Activated T-cell treated with anti-CD3 and anti-CD28 coated beads for 4 hours (primary cell): ENCODE measurements at regions not wholly inside any gene's neighbourhood (a gene's known extent, or its start where the extent isn't known, plus 50 kb on each side); places are given as distances from the start of the nearest gene placed in this dataset.

Source experiments
- DNase-seq: peaks from one replicate; pipeline ENCODE4 v3.0.0-alpha.2; 2020

- DNase-seq, result no peak
Measured at GRCh38 chr14:66381755-66382154, 104.4 kb upstream of the CCDC196 start.

DNA sequence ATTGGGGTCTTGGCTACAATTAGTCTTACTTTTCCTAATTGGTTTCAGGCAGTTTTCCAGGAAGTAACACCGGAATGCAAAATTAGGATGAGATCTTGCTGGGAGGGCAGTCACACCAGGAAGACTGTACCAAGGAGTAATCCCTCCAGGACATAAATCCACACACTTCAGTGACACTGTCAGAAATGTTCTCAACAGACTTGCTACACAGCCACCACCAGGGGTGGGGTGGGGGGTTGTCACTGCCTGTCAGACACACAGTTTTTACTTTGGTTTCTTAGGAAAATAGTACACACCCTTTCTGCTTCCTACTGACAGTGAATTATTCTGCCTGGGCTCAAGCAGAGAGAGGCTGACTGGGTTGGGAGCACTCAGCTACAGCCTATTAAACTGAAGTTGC is 102.9 kb upstream of the CCDC196 start:
- no peak for DNase-seq

- no peak for DNase-seq
Measured at GRCh38 chr14:66383771-66384170, 102.4 kb upstream of the CCDC196 start.

- DNase-seq, result no peak
Measured at GRCh38 chr14:66388516-66388915, 97.7 kb upstream of the CCDC196 start.

DNA sequence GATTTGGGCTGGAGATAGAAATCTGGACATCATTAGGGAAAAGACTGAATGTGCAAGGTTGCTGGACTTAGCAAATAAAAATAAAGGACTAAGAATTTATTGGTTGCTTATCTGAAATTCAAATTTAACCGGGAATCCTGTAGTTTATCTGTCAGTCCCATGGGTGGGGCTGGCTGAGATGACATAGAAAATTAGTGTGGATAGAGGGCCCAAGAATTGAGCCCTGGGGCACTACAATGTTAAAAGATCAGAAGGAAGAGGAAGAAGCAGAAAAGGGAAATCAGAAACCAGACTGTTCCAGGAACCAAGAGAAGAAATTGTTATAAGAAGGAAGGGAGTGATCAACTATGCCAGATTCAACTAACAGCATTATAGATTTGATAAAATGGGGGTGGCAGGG is 96.7 kb upstream of the CCDC196 start:
- no peak for DNase-seq

DNA sequence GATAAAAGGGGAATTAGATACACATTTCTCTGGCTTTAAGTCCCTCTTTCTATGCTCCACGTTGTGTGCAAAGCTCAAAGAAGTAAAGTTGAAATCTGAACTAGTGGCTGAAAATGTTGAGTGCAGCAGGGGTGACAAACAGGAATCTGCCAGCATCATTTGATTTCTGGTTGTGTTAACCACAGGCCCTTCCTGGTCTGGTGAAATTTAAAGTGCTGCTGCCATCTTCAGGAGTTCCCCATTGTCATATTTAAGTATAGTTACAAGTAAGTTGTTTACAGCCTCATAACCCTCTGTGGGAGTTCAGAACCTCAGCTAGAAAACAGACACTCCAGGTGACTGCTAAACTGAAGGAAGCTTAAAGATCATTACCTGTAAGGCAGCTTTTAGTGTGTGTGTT is 90.9 kb upstream of the CCDC196 start:
- no peak for DNase-seq

GRCh38 chr14:66396164-66396563 is 90.0 kb upstream of the CCDC196 start:
- DNase-seq, result no peak

GRCh38 chr14:66398437-66398836 is 87.7 kb upstream of the CCDC196 start:
- no peak for DNase-seq

- no peak for DNase-seq
Measured at GRCh38 chr14:66401449-66402095, 84.6 kb upstream of the CCDC196 start.

DNA sequence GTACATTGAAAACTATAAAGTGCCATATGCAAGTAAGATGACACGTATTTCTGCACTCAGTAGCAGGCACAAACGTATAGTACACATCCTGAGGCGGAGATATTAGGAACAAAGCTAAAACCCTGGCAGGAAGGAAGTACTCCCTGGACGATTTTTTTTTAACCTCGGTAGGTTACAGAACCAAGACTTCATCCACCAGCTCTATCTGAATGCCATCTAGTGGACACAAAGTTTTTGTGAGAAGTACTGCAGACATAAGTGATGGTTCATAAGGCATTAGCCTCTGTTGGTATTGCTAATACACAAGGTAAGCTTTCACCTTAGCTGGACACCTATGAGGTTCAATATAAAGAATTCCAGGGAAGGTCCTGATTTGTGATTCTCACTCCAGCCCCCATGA is 83.0 kb upstream of the CCDC196 start:
- no peak for DNase-seq

DNA sequence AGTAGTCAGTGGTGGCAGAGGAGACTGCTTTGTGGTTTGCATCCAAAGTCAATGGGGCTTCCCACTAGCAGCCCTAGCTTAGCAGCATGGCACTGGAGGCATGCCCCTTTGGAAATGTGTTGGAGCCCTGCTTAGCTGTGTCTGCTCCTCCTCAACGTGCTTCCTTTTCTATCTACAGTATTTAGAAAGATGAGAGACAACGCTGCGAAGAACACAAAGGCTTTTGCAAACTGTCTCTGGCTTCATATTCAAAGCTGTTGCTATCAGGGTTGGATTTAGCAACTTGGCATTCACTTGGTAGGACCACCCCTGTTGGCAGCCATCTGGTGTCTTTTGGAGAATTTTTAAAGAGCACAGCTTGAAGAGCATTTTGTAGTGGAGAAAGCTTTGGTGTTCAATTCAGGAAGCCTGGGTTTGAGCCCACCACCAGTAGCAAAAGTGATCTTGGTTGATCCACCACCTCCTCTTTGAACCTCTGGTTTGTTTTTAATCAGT is 82.1 kb upstream of the CCDC196 start:
- DNase-seq, result no peak

GRCh38 chr14:66405158-66405557 is 81.0 kb upstream of the CCDC196 start:
- no peak for DNase-seq

DNA sequence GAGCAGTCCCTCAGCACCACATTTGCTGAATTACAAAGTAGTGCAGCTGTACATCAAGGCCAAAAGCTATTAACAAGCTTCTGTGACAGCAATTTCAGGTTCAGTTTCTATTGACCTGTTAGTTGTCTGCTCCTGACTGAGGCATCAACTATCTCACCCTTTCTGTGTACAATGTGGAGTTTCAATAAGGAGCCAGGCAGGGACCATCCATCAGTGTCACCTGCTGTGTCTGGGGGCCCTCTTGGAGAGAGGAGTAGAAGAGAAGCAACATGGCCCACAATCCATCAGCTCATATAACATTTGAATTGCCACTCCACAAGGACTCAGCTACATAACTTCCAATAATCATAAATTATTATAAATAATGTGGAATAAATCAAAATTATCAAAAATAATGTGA is 72.3 kb upstream of the CCDC196 start:
- DNase-seq, result no peak

DNA sequence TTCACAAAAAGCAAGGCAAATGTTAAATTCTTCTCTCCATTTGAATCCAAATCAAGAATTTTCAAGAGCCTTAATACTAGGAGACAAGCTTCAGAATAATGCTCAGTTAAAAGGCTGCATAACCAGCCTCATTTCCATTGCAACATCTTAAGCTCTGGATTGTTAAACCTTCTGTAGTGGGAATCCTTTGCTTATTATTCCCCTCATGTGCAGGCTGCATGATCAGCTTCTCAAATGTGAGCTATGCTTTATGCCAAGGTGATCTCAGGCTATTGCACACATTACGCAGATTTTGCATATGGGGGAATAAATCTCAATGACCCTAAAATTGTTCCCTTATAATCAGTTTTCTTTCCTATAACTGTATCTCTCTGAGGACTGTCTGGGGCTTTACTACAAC is 71.7 kb upstream of the CCDC196 start:
- DNase-seq, result no peak

DNA sequence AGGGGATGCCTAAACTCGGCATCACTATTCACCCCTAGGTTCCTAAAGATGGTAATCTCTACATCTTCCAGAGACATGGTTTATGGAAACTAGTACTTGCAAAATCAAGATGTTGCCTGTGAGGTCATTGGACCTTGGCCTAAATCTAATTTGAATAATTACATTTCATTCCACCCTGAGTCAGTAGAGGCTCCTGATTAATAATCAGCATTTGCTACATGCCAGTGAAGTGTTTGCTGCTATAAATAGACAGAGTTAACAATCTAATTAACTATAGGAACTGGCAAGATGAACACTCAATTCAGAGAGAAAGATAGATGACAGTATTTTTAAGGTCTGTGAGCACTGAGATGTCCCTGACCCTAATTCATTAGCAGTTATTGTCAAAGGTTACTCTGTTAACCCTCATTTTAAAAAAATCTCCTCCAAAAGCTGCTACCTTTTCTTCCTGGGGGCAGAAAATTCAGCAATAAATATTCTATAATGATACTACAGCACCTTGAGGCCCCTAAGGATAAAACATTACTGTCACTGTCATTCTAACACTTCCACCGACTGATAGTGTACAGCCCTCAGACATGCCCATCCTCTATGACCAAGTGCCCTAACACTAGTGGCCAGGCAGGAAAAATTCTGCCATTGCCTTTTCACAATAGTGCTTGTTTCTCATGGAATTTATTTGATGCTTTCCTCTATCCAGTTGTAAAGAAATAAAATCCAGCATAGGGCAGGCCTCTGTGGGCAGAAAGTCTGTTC is 65.7 kb upstream of the CCDC196 start:
- DNase-seq, result no peak

DNA sequence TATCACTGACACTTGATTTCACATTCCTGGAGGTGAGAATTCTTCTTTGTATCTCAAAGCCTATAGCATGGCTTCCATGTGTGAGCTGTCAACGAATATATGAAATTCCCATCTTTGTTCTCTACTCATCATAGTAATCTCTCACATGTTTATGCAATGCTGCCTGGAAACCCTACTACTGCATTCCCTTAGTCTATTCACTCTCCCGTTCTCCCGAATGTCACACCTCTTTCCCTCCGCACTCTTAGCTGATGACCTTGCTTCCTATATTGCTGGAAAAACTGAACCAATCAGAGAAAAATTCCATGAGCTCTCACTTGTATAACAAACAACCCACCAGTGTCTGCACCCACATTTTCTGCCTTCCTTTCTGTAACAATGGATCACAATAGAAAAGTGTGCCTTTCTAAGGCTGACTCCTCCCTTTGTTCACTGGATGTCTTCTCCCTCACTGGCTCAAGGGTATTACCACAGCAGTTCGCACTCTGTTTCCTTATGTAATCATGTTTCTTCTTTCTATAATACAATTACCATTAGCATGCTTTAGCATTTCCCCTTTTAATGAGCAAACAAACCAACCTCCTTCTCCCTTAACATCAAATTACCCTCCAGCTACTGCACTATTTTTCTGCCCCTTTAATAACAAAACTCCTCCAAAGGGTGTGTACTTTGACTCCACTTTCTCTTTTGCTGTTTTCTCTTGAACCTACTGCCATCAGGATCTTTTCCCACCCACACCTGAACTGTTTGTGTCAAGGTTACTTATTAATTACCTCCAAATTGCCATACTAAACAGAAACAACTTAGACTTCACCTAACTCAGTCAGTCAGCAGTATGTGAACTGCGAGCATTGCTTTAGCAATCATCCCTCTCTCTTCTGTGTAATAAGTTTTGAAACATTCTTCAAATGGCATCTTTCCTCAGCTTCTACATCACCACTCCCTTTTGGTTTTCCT is 63.9 kb upstream of the CCDC196 start:
- no peak for DNase-seq

- no peak for DNase-seq
Measured at GRCh38 chr14:66425402-66425801, 60.8 kb upstream of the CCDC196 start.

DNA sequence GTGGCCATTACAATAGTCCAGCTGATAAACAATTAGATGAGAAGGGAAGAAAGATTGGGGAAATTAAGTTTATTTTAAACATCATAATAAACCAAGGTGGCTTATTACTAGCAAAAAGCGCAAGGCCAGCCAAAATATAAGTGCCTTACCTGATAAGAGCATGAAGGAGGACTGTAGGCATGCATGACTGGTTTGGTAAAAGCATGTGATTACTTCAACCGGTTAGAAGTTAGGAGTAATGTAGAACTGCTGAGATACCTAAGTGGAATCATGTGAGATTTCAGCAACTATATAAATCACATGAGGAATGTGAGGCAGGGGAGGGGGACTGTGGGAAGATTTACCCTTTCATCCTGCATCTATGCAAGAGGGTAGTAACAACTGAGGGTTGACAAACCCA is 59.7 kb upstream of the CCDC196 start:
- no peak for DNase-seq

DNA sequence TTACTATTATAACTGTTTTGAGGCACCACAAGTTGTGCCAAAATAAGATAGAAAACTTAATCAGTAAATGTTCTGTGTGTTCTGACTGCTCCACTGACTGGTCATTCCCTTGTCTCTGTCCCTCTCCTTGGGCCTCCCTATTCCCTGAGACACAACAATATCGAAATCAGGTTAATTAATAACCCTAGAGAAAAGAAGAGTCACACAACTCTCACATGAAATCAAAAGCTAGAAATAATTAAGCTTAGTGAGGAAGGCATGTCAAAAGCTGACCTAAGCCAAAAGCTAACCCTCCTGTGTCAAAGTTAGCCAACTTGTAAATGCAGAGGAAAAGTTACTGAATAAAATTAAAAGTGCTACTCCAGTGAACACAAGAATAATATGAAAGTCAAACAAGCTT is 53.8 kb upstream of the CCDC196 start:
- no peak for DNase-seq

DNA sequence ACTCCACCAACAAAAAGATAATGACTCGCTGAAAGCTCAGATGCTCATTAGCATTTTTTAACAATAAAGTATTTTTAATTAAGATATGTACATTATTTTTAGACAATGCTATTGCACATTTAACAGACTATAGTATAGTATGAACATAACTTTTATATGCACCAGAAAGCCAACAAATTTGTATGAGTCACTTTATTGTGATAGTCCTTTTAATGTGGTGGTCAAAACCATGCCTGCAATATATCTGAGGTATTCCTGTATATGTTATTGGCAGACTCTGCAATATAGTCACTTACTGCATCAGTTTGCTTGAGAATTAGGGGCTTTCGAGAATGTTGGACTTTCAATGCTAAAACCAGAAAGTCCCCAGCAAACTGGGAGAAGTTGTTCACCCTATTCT is 51.7 kb upstream of the CCDC196 start:
- no peak for DNase-seq

DNA sequence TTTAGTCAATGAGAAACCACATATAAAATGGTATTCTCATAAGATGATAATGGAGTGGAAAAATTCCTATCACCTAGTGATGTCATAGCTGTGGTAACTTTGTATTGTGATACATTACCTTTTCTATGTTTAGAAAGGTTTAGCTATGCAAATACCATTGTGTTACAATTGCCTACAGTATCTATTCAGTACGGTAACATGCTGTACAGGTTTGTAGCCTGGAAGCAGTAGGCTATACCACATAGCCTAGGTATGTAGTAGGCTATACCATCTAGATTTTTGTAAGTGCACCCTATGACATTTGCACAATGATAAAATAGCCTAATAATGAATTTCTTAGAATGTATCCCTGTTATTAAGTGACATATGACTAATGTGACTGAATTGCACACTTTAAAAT is 50.5 kb upstream of the CCDC196 start:
- no peak for DNase-seq
